HK-2 (cell line): ENCODE measurements at regions not wholly inside any gene's neighbourhood (a gene's known extent, or its start where the extent isn't known, plus 50 kb on each side); places are given as distances from the start of the nearest gene placed in this dataset.
"Not testable (repeated sequence)": the region's sequence is repeated elsewhere in the genome, so short reads cannot be mapped to it uniquely, and the experiment has no call there.

Experiments
- DNase-seq: peaks from one replicate; pipeline ENCODE4 v3.0.0-alpha.2; 2018; ENCODE audit not compliant: unreplicated experiment

GRCh38 chr16:21514474-21514840 lies 84.9 kb upstream of the METTL9 start:
- not testable (repeated sequence) for DNase-seq

- DNase-seq: not testable (repeated sequence)
These were observed 82.7 kb upstream of the METTL9 start for GRCh38 chr16:21516705-21517040.

GRCh38 chr16:21517263-21517662 lies 82.1 kb upstream of the METTL9 start:
- DNase-seq: not testable (repeated sequence)

GRCh38 chr16:21519361-21520133 lies 79.8 kb upstream of the METTL9 start:
- not testable (repeated sequence) for DNase-seq

GRCh38 chr16:21520134-21521047 lies 79.0 kb upstream of the METTL9 start:
- DNase-seq: peak; percentile 92

GRCh38 chr16:21521048-21521389 lies 78.4 kb upstream of the METTL9 start:
- not testable (repeated sequence) for DNase-seq

- peak; percentile 55 for DNase-seq
These were observed 77.8 kb upstream of the METTL9 start for GRCh38 chr16:21521390-21522143.

- DNase-seq: not testable (repeated sequence)
These were observed 76.5 kb upstream of the METTL9 start for GRCh38 chr16:21522846-21523245.

GRCh38 chr16:21523411-21524067 lies 75.8 kb upstream of the METTL9 start:
- no peak for DNase-seq

GRCh38 chr16:21524068-21524751 lies 75.2 kb upstream of the METTL9 start:
- no peak for DNase-seq

- DNase-seq: not testable (repeated sequence)
These were observed 74.7 kb upstream of the METTL9 start for GRCh38 chr16:21524752-21525028.

- not testable (repeated sequence) for DNase-seq
These were observed 74.1 kb upstream of the METTL9 start for GRCh38 chr16:21525029-21525895.

- not testable (repeated sequence) for DNase-seq
These were observed 73.1 kb upstream of the METTL9 start for GRCh38 chr16:21525956-21526922.

GRCh38 chr16:21526923-21527807 lies 72.2 kb upstream of the METTL9 start:
- DNase-seq: no peak

GRCh38 chr16:21529060-21529658 lies 70.2 kb upstream of the METTL9 start:
- not testable (repeated sequence) for DNase-seq

GRCh38 chr16:21530729-21531383 lies 68.5 kb upstream of the METTL9 start:
- not testable (repeated sequence) for DNase-seq

GRCh38 chr16:21532996-21533395 lies 66.4 kb upstream of the METTL9 start:
- DNase-seq: not testable (repeated sequence)
